Activated T-cell treated with anti-CD3 and anti-CD28 coated beads for 1 hour (primary cell): ENCODE measurements at regions not wholly inside any gene's neighbourhood (a gene's known extent, or its start where the extent isn't known, plus 50 kb on each side); places are given as distances from the start of the nearest gene placed in this dataset.
"Not testable (repeated sequence)": the region's sequence is repeated elsewhere in the genome, so short reads cannot be mapped to it uniquely, and the experiment has no call there.

Experiments
- DNase-seq: peaks from one replicate; pipeline ENCODE4 v3.0.0-alpha.2; 2020; ENCODE audit warnings: low read depth

- no peak for DNase-seq
Observed at GRCh38 chr16:73108195-73108963, 60.5 kb upstream of the ZFHX3 start.

- DNase-seq, result no peak
Observed at GRCh38 chr16:73107371-73107770, 59.4 kb upstream of the ZFHX3 start.

- DNase-seq, result no peak
Observed at GRCh38 chr16:73106329-73107034, 58.6 kb upstream of the ZFHX3 start.

GRCh38 chr16:73101568-73101967 lies 53.6 kb upstream of the ZFHX3 start:
- DNase-seq, result no peak

- DNase-seq, result not testable (repeated sequence)
Observed at GRCh38 chr16:73099601-73100000, 51.7 kb upstream of the ZFHX3 start.
